DND-41 (cell line): ENCODE measurements at regions not wholly inside any gene's neighbourhood (a gene's known extent, or its start where the extent isn't known, plus 50 kb on each side); places are given as distances from the start of the nearest gene placed in this dataset.

Source experiments
- EZH2 ChIP-seq: IDR thresholded peaks from 3 replicates; pipeline ENCODE4 v1.6.1; 2012; ENCODE audit warnings: borderline replicate concordance, low read depth, mild to moderate bottlenecking, moderate library complexity, low read length, inconsistent platforms; ENCODE audit not compliant: severe bottlenecking
- TF ChIP-seq, protein P1 (sequence below): IDR thresholded peaks from 2 replicates; pipeline ENCODE4 v1.5.1; 2012; ENCODE audit warnings: borderline replicate concordance, low read length, moderate library complexity, mild to moderate bottlenecking; ENCODE audit not compliant: poor library complexity, severe bottlenecking; ENCODE audit errors: extremely low read depth

DNA sequence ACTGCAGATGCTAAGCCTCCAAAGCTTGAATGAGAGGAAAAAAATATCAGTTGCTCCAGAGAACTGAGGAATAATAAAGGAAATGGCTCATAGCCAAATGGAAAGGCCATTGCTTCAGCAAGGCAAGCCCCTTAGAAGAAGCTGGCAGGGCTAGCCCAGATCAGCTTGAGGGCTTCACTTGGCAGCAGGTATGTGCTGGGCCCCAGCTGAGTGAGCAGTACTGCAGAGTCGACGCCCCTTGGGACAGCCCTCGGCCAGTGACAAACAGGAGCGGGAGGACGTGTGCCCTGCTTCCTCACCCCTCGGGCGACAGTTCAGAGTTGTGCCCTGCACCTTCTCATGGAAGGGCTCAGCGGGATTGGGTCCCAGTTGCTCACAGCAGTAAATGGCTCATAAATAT is 1031.2 kb upstream of the TMEM132C start:
- no peak for TF ChIP-seq EZH2
- TF ChIP-seq, protein P1, sequence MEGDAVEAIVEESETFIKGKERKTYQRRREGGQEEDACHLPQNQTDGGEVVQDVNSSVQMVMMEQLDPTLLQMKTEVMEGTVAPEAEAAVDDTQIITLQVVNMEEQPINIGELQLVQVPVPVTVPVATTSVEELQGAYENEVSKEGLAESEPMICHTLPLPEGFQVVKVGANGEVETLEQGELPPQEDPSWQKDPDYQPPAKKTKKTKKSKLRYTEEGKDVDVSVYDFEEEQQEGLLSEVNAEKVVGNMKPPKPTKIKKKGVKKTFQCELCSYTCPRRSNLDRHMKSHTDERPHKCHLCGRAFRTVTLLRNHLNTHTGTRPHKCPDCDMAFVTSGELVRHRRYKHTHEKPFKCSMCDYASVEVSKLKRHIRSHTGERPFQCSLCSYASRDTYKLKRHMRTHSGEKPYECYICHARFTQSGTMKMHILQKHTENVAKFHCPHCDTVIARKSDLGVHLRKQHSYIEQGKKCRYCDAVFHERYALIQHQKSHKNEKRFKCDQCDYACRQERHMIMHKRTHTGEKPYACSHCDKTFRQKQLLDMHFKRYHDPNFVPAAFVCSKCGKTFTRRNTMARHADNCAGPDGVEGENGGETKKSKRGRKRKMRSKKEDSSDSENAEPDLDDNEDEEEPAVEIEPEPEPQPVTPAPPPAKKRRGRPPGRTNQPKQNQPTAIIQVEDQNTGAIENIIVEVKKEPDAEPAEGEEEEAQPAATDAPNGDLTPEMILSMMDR, result no peak
